Suprapubic skin (tissue), 4 donors: ENCODE measurements at regions not wholly inside any gene's neighbourhood (a gene's known extent, or its start where the extent isn't known, plus 50 kb on each side); places are given as distances from the start of the nearest gene placed in this dataset.

ENCODE experiments used
- DNase-seq, 2 donors: peaks; one replicate each; pipeline ENCODE4 v3.0.0-alpha.2; 2019; ENCODE audit warnings: low spot score in 2 of 2
- H3K27ac ChIP-seq: fragments of 200-600 bp; sonication (generic); one replicate; pipeline ENCODE4 v1.5.1; 2019
- H3K27me3 ChIP-seq: fragments of 200-600 bp; sonication (generic); one replicate; pipeline ENCODE4 v1.5.1; 2019
- H3K36me3 ChIP-seq: fragments of 200-600 bp; sonication (generic); one replicate; pipeline ENCODE4 v1.5.1; 2019
- H3K4me1 ChIP-seq: fragments of 200-600 bp; sonication (generic); one replicate; pipeline ENCODE4 v1.5.1; 2019
- H3K4me3 ChIP-seq: fragments of 200-600 bp; sonication (generic); one replicate; pipeline ENCODE4 v1.5.1; 2019; ENCODE audit warnings: mild to moderate bottlenecking
- H3K9me3 ChIP-seq: fragments of 200-600 bp; sonication (generic); one replicate; pipeline ENCODE4 v1.5.1; 2019
- EP300 ChIP-seq: sonication (generic); formaldehyde crosslinking; IDR thresholded peaks from one replicate; pipeline ENCODE4 v1.6.1; 2017; ENCODE audit warnings: antibody characterized with exemption
- POLR2A ChIP-seq, 2 donors: fragments of 450-650 bp; IDR thresholded peaks; one replicate each; pipeline ENCODE4 v1.6.1; 2017; ENCODE audit warnings: antibody characterized with exemption in 2 of 2, mild to moderate bottlenecking in 2 of 2, moderate library complexity in 2 of 2
- POLR2AphosphoS5 ChIP-seq, 3 donors: sonication (generic); formaldehyde crosslinking; IDR thresholded peaks; one replicate each; pipeline ENCODE4 v1.6.1; 2017; ENCODE audit warnings: antibody characterized with exemption in 3 of 3
- WGBS: methylation state at CpG from one replicate; pipeline ENCODE4 v1.1.5; 2018; 5-methylcytosine and 5-hydroxymethylcytosine counted together
- TF ChIP-seq, protein P1 (sequence below), 2 donors: fragments of 200-600 bp in 1 of 2; fragments of 450-650 bp in 1 of 2; sonication (generic) in 1 of 2; IDR thresholded peaks; one replicate each; pipeline ENCODE4 v1.5.1; 2016 to 2019; ENCODE audit warnings: antibody characterized with exemption in 2 of 2, mild to moderate bottlenecking in 1 of 2, moderate library complexity in 1 of 2

DNA sequence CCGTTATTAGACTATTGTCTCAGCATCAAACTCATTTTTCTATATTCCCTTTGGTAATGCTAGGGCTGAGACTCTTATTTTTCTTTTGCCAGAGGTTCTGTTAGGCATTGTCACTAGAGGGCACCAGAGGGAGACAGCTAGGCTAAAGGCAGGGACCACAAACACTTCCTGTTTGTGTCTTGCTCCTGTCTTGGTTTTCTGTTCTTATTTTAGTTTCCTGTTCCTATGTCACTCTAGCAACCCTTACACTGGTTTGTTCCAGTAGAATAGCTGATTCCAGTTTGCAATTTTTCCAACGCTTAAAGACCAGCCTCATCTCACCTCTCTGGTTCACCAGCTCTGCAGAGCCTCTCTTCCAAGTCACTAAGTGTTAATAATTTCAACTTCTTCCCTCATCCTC lies 772.0 kb downstream of the DIAPH3 start:
- no peaks in the 10 kb centered on the region for H3K36me3 ChIP-seq
- no peaks in the 10 kb centered on the region for H3K27me3 ChIP-seq
- H3K4me1 ChIP-seq: no peaks in the 10 kb centered on the region
- TF ChIP-seq POLR2A (IDR thresholded peaks at IDR 0.05): no peak
- TF ChIP-seq, protein P1, sequence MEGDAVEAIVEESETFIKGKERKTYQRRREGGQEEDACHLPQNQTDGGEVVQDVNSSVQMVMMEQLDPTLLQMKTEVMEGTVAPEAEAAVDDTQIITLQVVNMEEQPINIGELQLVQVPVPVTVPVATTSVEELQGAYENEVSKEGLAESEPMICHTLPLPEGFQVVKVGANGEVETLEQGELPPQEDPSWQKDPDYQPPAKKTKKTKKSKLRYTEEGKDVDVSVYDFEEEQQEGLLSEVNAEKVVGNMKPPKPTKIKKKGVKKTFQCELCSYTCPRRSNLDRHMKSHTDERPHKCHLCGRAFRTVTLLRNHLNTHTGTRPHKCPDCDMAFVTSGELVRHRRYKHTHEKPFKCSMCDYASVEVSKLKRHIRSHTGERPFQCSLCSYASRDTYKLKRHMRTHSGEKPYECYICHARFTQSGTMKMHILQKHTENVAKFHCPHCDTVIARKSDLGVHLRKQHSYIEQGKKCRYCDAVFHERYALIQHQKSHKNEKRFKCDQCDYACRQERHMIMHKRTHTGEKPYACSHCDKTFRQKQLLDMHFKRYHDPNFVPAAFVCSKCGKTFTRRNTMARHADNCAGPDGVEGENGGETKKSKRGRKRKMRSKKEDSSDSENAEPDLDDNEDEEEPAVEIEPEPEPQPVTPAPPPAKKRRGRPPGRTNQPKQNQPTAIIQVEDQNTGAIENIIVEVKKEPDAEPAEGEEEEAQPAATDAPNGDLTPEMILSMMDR (IDR thresholded peaks at IDR 0.05): peak; percentile 52 to 71
- no peak for TF ChIP-seq EP300
- no peak overlapping the region for H3K4me3 ChIP-seq
- H3K9me3 ChIP-seq: no peaks in the 10 kb centered on the region
- 22% methylated on average over 2 of the region's 2 CpGs for WGBS
- H3K27ac ChIP-seq: no peak overlapping the region
- DNase-seq: no peak

DNA sequence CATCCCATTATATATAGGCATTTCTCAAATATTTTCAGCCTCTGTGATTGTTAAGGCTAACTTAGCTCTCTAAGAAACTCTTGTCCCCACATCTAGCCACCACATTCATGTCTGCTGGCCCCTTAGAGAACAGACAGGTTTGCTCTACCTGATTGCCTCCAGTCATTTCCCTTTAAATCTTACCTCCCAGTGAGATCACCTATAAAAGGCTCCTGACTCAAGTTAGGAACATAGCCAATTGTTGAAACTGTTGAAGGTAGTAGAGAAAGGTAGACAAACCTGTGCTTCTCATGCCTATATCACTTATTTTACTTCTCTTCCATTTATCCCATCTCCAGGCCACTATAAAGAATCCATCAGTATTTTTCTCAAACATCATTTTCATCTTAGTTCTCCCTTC lies 771.4 kb downstream of the DIAPH3 start:
- Histone ChIP-seq H3K4me3 (no peak overlapping the region), H3K27ac (no peak overlapping the region), H3K36me3 (no peaks in the 10 kb centered on the region), H3K27me3 (no peaks in the 10 kb centered on the region), H3K4me1 (no peaks in the 10 kb centered on the region), H3K9me3 (no peaks in the 10 kb centered on the region)
- no peak for TF ChIP-seq POLR2AphosphoS5 (IDR thresholded peaks at IDR 0.05)
- TF ChIP-seq, protein P1 (IDR thresholded peaks at IDR 0.05): no peak
- no peak for TF ChIP-seq POLR2A (IDR thresholded peaks at IDR 0.05)
- TF ChIP-seq EP300: no peak
- no peak for DNase-seq

DNA sequence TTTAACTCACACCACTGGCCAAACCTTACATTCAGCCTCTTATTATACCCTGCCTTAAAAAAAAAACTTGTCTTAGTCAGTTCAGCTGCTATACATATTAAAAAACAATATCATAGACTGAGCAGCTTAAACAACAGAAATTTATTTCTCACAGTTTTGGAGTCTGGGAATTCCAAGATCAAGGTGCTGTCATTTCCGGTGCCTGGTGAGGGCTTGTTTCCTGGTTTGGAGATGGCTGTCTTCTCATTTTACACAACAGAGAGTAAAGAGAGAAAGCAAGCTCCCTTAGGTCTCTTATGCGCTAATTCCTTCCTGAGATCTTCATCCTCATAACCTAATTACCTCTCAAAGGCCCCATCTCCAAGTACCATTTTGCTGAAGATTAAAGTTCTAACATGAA lies 769.2 kb downstream of the DIAPH3 start:
- 87% methylated on average over 2 of the region's 2 CpGs for WGBS
- TF ChIP-seq, protein P1 (IDR thresholded peaks at IDR 0.05): no peak
- no peak for TF ChIP-seq POLR2AphosphoS5 (IDR thresholded peaks at IDR 0.05)
- TF ChIP-seq EP300: no peak
- no peak for TF ChIP-seq POLR2A (IDR thresholded peaks at IDR 0.05)
- Histone ChIP-seq H3K36me3 (no peaks in the 10 kb centered on the region), H3K4me3 (no peak overlapping the region), H3K9me3 (no peaks in the 10 kb centered on the region), H3K27me3 (no peaks in the 10 kb centered on the region), H3K4me1 (no peaks in the 10 kb centered on the region), H3K27ac (no peak overlapping the region)
- DNase-seq: no peak

DNA sequence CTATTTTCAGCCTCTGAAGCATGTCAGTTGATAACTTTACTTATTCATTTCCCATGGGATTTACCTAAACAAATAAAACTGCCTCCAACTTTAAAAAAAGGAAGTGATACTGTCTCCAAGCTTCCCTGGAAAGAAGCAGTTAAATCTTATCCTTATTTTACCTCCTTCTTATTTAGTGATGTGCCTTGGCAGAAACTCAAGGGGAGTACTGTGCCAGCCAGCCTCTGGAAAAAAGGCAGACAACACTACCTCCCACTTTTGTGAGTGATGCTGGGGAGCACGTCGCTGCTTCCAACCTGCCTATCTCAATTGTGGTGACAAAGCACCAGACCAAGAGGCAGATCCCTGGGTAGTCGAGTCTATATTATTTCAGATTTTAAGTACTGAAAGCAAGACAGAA lies 765.6 kb downstream of the DIAPH3 start:
- no peak for DNase-seq
- Histone ChIP-seq H3K4me1 (no peaks in the 10 kb centered on the region), H3K27ac (no peak overlapping the region), H3K36me3 (no peaks in the 10 kb centered on the region), H3K27me3 (no peaks in the 10 kb centered on the region), H3K9me3 (no peaks in the 10 kb centered on the region), H3K4me3 (no peak overlapping the region)
- TF ChIP-seq, protein P1 (IDR thresholded peaks at IDR 0.05): no peak
- no peak for TF ChIP-seq POLR2A (IDR thresholded peaks at IDR 0.05)
- TF ChIP-seq POLR2AphosphoS5 (IDR thresholded peaks at IDR 0.05): no peak
- no peak for TF ChIP-seq EP300
- WGBS: 19% methylated on average over 3 of the region's 3 CpGs

DNA sequence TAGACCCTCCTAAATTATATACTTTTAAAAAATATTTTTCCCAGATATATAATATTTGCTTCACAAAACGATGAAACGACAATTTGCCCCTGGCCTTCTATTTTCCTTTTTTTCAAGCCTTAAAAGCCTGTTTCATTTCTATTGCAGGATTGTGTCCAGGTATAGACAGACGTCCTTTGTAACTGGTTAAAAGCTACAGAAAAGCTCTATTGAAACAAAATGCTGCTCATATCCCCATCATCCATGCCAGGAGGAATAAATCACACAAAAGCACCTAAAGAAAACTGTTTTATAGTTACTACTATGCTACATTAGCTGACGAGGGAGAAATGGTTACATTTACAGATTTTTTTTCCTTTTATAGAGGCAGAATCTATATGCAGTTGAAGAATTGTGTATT lies 765.1 kb downstream of the DIAPH3 start:
- Histone ChIP-seq H3K27me3 (no peaks in the 10 kb centered on the region), H3K27ac (no peak overlapping the region), H3K36me3 (no peaks in the 10 kb centered on the region), H3K9me3 (no peaks in the 10 kb centered on the region), H3K4me1 (no peaks in the 10 kb centered on the region), H3K4me3 (no peak overlapping the region)
- no peak for DNase-seq
- WGBS: 67% methylated on average over 4 of the region's 4 CpGs
- TF ChIP-seq, protein P1 (IDR thresholded peaks at IDR 0.05): no peak
- TF ChIP-seq EP300: no peak
- no peak for TF ChIP-seq POLR2AphosphoS5 (IDR thresholded peaks at IDR 0.05)
- no peak for TF ChIP-seq POLR2A (IDR thresholded peaks at IDR 0.05)
